ENCODE measurements at regions not wholly inside any gene's neighbourhood (a gene's known extent, or its start where the extent isn't known, plus 50 kb on each side); places are given as distances from the start of the nearest gene placed in this dataset.

DNA sequence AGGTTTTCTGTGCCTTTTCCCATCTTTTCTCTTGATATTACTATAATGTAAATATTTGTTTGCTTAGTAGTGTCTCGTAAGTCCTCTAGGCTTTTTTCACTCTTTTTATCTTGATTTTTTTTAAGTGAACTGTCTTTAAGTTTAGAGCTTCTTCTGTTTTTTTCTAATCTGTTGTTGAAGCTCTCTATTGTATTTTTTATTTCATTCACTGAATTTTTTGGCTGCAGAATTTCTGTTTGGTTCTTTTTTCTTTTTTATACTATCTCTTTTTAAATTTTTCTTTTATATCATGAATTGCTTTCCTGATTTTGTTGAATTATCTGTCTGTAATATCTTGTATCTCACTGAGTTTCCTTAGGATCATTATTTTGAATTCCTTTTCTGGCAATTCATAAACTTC, 331.8 kb upstream of the RBMS1 start:
- TF ChIP-seq REST (IDR thresholded peaks at IDR 0.05; ENCODE audit: low read depth, low read length), result no peak
- TF ChIP-seq, protein P1, sequence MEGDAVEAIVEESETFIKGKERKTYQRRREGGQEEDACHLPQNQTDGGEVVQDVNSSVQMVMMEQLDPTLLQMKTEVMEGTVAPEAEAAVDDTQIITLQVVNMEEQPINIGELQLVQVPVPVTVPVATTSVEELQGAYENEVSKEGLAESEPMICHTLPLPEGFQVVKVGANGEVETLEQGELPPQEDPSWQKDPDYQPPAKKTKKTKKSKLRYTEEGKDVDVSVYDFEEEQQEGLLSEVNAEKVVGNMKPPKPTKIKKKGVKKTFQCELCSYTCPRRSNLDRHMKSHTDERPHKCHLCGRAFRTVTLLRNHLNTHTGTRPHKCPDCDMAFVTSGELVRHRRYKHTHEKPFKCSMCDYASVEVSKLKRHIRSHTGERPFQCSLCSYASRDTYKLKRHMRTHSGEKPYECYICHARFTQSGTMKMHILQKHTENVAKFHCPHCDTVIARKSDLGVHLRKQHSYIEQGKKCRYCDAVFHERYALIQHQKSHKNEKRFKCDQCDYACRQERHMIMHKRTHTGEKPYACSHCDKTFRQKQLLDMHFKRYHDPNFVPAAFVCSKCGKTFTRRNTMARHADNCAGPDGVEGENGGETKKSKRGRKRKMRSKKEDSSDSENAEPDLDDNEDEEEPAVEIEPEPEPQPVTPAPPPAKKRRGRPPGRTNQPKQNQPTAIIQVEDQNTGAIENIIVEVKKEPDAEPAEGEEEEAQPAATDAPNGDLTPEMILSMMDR (IDR thresholded peaks at IDR 0.05), result no peak

Data from SK-N-SH (cell line).